Spleen (tissue), 11 donors: ENCODE measurements at regions not wholly inside any gene's neighbourhood (a gene's known extent, or its start where the extent isn't known, plus 50 kb on each side); places are given as distances from the start of the nearest gene placed in this dataset.

Experiments used
- DNase-seq: peaks from one replicate; pipeline ENCODE4 v3.0.0-alpha.2; 2020
- H3K27ac ChIP-seq, 8 donors: fragments of 200-600 bp; sonication (generic) in 7 of 8; 1 replicate in 4 of 8; 2 replicates in 4 of 8; pipeline versions ENCODE4 v1.5.0 to v1.8.0; 2016 to 2021; ENCODE audit warnings: inconsistent platforms in 4 of 8, mild to moderate bottlenecking in 4 of 8, moderate library complexity in 1 of 8
- H3K27me3 ChIP-seq, 7 donors: fragments of 200-600 bp; sonication (generic) in 6 of 7; replicated peaks in 1 of 7; 1 replicate in 4 of 7; 2 replicates in 3 of 7; pipeline versions ENCODE4 v1.5.0 to v1.8.0; 2016 to 2021; ENCODE audit warnings: inconsistent platforms in 3 of 7, mild to moderate bottlenecking in 1 of 7
- H3K36me3 ChIP-seq, 6 donors: fragments of 200-600 bp; sonication (generic) in 5 of 6; 1 replicate in 4 of 6; 2 replicates in 2 of 6; pipeline versions ENCODE4 v1.5.0 to v1.8.0; 2016 to 2021; ENCODE audit warnings: inconsistent platforms in 2 of 6
- H3K4me1 ChIP-seq, 6 donors: fragments of 200-600 bp; sonication (generic) in 5 of 6; 1 replicate in 3 of 6; 2 replicates in 3 of 6; pipeline versions ENCODE4 v1.5.0 to v1.8.0; 2016 to 2021; ENCODE audit warnings: inconsistent platforms in 3 of 6
- H3K4me3 ChIP-seq, 8 donors: fragments of 200-600 bp; sonication (generic) in 7 of 8; 1 replicate in 4 of 8; 2 replicates in 4 of 8; pipeline versions ENCODE4 v1.5.0 to v1.8.0; 2016 to 2021; ENCODE audit warnings: inconsistent platforms in 4 of 8, mild to moderate bottlenecking in 4 of 8, moderate library complexity in 2 of 8
- H3K9me3 ChIP-seq, 8 donors: fragments of 200-600 bp; sonication (generic) in 7 of 8; 1 replicate in 4 of 8; 2 replicates in 4 of 8; pipeline versions ENCODE4 v1.5.0 to v1.8.0; 2016 to 2021; ENCODE audit warnings: inconsistent platforms in 4 of 8
- CTCF ChIP-seq, 11 experiments: fragments of 200-600 bp in 7 of 11; fragments of 450-650 bp in 4 of 11; sonication (generic) in 4 of 11; IDR thresholded peaks in 8 of 11; conservative IDR thresholded peaks in 3 of 11; 1 replicate in 7 of 11; 2 replicates in 4 of 11; pipeline versions ENCODE4 v1.4.0 to v1.8.0; 2016 to 2021; ENCODE audit warnings: antibody characterized with exemption in 11 of 11, inconsistent platforms in 4 of 11, mild to moderate bottlenecking in 1 of 11
- POLR2A ChIP-seq, 3 donors: fragments of 450-650 bp; IDR thresholded peaks; one replicate each; pipeline ENCODE4 v1.5.1; 2017; ENCODE audit warnings: antibody characterized with exemption in 3 of 3, mild to moderate bottlenecking in 1 of 3
- POLR2AphosphoS5 ChIP-seq, 3 donors: sonication (generic); formaldehyde crosslinking; IDR thresholded peaks; one replicate each; pipeline ENCODE4 v1.5.1; 2017; ENCODE audit warnings: antibody characterized with exemption in 3 of 3
- WGBS, 5 donors: extraction: QIAGEN DNeasy Blood & Tissue Kit in 3 of 5; methylation state at CpG; one replicate each; pipeline versions ENCODE4 v1.1.5 to v1.1.7; 2013 to 2018; 5-methylcytosine and 5-hydroxymethylcytosine counted together
- intact Hi-C: fragments of 100-400 bp; cut with DNase I; formaldehyde crosslinking; loops from one replicate; pipeline ENCODE4 v1.15.0; 2023; ENCODE audit warnings: low total_unique reads
- donor health status: healthy with polysubstance abuse.
- donor health status: DM: no; HTN: no; CAD: no; lungs with moderate emphysema.
- donor health status: DM: no; HTN: no; CAD: no.
- donor health status: Bipolar disorder and iron deficiency.
- donor health status: healthy.
- donor health status: DM: no; HTN: no; CAD: no.
- donor health status: DM: yes; HTN: yes; CAD: no.

GRCh38 chr13:106122234-106122633, 413.2 kb downstream of the EFNB2 start:
- no peaks in the 10 kb centered on the region for H3K36me3 ChIP-seq
- 83 to 87% (median 84%) methylated on average over 4 of the region's 4 CpGs for WGBS, 5 donors
- no peak overlapping the region for H3K27ac ChIP-seq
- TF ChIP-seq CTCF (IDR thresholded peaks at IDR 0.05 in 8 of 11, conservative IDR thresholded peaks at IDR 0.05 in 3 of 11) = no peak
- TF ChIP-seq POLR2AphosphoS5 (IDR thresholded peaks at IDR 0.05) = no peak
- TF ChIP-seq POLR2A (IDR thresholded peaks at IDR 0.05) = no peak
- no peak overlapping the region for H3K4me3 ChIP-seq
- no peaks in the 10 kb centered on the region for H3K9me3 ChIP-seq
- no peak for DNase-seq
- intact Hi-C loops = no loop called here
- H3K27me3 ChIP-seq = no peaks in the 10 kb centered on the region
- no peaks in the 10 kb centered on the region for H3K4me1 ChIP-seq

- Histone ChIP-seq H3K27ac (no peak overlapping the region), H3K36me3 (no peaks in the 10 kb centered on the region), H3K4me1 (no peaks in the 10 kb centered on the region), H3K9me3 (no peaks in the 10 kb centered on the region), H3K27me3 (no peaks in the 10 kb centered on the region), H3K4me3 (no peak overlapping the region)
- TF ChIP-seq CTCF (IDR thresholded peaks at IDR 0.05 in 8 of 11, conservative IDR thresholded peaks at IDR 0.05 in 3 of 11) = no peak
- TF ChIP-seq POLR2A (IDR thresholded peaks at IDR 0.05) = no peak
- no peak for TF ChIP-seq POLR2AphosphoS5 (IDR thresholded peaks at IDR 0.05)
- no peak for DNase-seq
- intact Hi-C loops = no loop called here
- 78 to 92% (median 86%) methylated on average over 2 of the region's 2 CpGs for WGBS, 5 donors
Observed at GRCh38 chr13:106121173-106121754, 414.2 kb downstream of the EFNB2 start.

GRCh38 chr13:106118996-106119395, 416.5 kb downstream of the EFNB2 start:
- intact Hi-C loops = no loop called here
- H3K4me3 ChIP-seq = no peak overlapping the region

GRCh38 chr13:106118050-106118449, 417.4 kb downstream of the EFNB2 start:
- H3K27me3 ChIP-seq = no peaks in the 10 kb centered on the region
- 79 to 96% (median 82%) methylated on average over 2 of the region's 2 CpGs for WGBS, 5 donors
- no peak overlapping the region for H3K27ac ChIP-seq
- H3K4me1 ChIP-seq = no peaks in the 10 kb centered on the region
- no peaks in the 10 kb centered on the region for H3K36me3 ChIP-seq
- intact Hi-C loops = no loop called here
- H3K4me3 ChIP-seq = no peak overlapping the region
- H3K9me3 ChIP-seq = no peaks in the 10 kb centered on the region
- no peak for TF ChIP-seq POLR2A (IDR thresholded peaks at IDR 0.05)
- no peak for TF ChIP-seq POLR2AphosphoS5 (IDR thresholded peaks at IDR 0.05)
- TF ChIP-seq CTCF (IDR thresholded peaks at IDR 0.05 in 8 of 11, conservative IDR thresholded peaks at IDR 0.05 in 3 of 11) = no peak
- no peak for DNase-seq

More at GRCh38 chr13:106118996-106119395, 416.5 kb downstream of the EFNB2 start:
- no peaks in the 10 kb centered on the region for H3K36me3 ChIP-seq
- H3K27ac ChIP-seq = no peak overlapping the region
- H3K27me3 ChIP-seq = no peaks in the 10 kb centered on the region
- no peak for DNase-seq
- 56 to 71% (median 57%) methylated on average over 10 of the region's 10 CpGs for WGBS, 5 donors
- H3K4me1 ChIP-seq = no peaks in the 10 kb centered on the region
- no peaks in the 10 kb centered on the region for H3K9me3 ChIP-seq
- TF ChIP-seq POLR2AphosphoS5 (IDR thresholded peaks at IDR 0.05) = no peak
- TF ChIP-seq CTCF (IDR thresholded peaks at IDR 0.05 in 8 of 11, conservative IDR thresholded peaks at IDR 0.05 in 3 of 11) = no peak
- TF ChIP-seq POLR2A (IDR thresholded peaks at IDR 0.05) = no peak
